Left lung (tissue), 4 donors: ENCODE measurements at regions not wholly inside any gene's neighbourhood (a gene's known extent, or its start where the extent isn't known, plus 50 kb on each side); places are given as distances from the start of the nearest gene placed in this dataset.

Source experiments
- ATAC-seq: fragments of 200-7000 bp; cut with Tn5 transposase; one replicate; pipeline ENCODE4 v1.9.1; 2020; ENCODE audit warnings: moderate library complexity
- DNase-seq, 4 donors: peaks; one replicate each; pipeline ENCODE4 v3.0.0-alpha.2; 2013 to 2020
- H3K27ac ChIP-seq, 2 donors: fragments of 200-600 bp; sonication (generic) in 1 of 2; one replicate each; pipeline versions ENCODE4 v1.5.0 to v1.8.0; 2020 to 2021
- H3K27me3 ChIP-seq, 2 donors: fragments of 200-600 bp; sonication (generic) in 1 of 2; one replicate each; pipeline versions ENCODE4 v1.5.0 to v1.8.0; 2020 to 2021
- H3K36me3 ChIP-seq, 2 donors: fragments of 200-600 bp; sonication (generic) in 1 of 2; one replicate each; pipeline versions ENCODE4 v1.5.0 to v1.8.0; 2020 to 2021
- H3K4me1 ChIP-seq, 2 donors: fragments of 200-600 bp; one replicate each; pipeline ENCODE4 v1.8.0; 2021
- H3K4me3 ChIP-seq, 2 donors: fragments of 200-600 bp; sonication (generic) in 1 of 2; one replicate each; pipeline versions ENCODE4 v1.5.0 to v1.8.0; 2020 to 2021; ENCODE audit warnings: mild to moderate bottlenecking in 1 of 2
- H3K9me3 ChIP-seq, 2 donors: fragments of 200-600 bp; sonication (generic) in 1 of 2; one replicate each; pipeline versions ENCODE4 v1.5.0 to v1.8.0; 2020 to 2021
- intact Hi-C, 2 donors: fragments of 100-400 bp; cut with DNase I; formaldehyde crosslinking; loops; one replicate each; pipeline versions ENCODE4 v1.11.2 to v1.14.2; 2022
- TF ChIP-seq, protein P1 (sequence below), 2 donors: fragments of 200-600 bp; sonication (generic) in 1 of 2; IDR thresholded peaks; one replicate each; pipeline versions ENCODE4 v1.5.0 to v1.8.0; 2021; ENCODE audit warnings: antibody characterized with exemption in 2 of 2
- donor health status: DM: no; HTN: yes; CAD: no.
- donor health status: DM: no; HTN: no; CAD: no.

DNA sequence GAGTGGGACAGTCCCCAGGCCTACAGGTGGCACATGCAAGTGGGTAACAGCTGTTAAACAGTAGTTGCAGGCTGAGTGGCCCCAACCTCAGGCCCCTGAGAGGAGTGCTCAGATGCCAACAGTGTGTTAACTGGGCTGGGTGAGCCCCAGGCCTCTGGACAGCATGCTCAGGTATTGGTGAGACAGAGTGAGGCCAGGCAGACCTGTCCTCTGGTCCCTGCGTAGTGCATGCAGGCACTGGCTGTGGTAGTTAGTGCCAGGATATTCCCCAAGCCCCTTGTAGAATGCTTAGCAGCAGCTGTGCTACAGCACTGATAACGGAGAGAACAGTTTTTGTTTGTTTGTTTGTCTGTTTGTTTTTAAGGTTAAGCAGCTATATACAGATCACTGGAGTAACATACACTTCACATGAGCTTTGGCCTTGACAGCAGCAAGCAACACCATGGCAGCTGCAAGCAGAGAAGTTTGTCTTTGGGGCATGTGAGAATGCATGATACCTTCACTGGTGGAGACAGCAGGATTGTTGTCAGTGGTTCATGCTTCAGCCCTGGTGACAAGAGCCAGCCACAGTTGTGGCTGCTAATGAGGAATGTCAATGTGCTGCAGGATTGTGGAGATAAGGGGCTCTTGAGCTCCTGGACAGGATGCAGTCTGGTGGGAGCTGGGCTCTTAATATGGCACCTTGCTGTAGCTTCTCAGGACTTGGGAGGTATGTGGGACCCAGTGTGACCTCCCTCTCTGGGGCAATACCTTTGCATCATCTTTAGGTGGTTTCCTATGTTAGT, 614.4 kb downstream of the CDH11 start:
- TF ChIP-seq, protein P1, sequence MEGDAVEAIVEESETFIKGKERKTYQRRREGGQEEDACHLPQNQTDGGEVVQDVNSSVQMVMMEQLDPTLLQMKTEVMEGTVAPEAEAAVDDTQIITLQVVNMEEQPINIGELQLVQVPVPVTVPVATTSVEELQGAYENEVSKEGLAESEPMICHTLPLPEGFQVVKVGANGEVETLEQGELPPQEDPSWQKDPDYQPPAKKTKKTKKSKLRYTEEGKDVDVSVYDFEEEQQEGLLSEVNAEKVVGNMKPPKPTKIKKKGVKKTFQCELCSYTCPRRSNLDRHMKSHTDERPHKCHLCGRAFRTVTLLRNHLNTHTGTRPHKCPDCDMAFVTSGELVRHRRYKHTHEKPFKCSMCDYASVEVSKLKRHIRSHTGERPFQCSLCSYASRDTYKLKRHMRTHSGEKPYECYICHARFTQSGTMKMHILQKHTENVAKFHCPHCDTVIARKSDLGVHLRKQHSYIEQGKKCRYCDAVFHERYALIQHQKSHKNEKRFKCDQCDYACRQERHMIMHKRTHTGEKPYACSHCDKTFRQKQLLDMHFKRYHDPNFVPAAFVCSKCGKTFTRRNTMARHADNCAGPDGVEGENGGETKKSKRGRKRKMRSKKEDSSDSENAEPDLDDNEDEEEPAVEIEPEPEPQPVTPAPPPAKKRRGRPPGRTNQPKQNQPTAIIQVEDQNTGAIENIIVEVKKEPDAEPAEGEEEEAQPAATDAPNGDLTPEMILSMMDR (IDR thresholded peaks at IDR 0.05): no peak
- Histone ChIP-seq H3K4me1 (no peaks in the 10 kb centered on the region), H3K27ac (no peak overlapping the region), H3K27me3 (no peaks in the 10 kb centered on the region), H3K36me3 (no peaks in the 10 kb centered on the region), H3K9me3 (peaks cover 0 to 6% of the 10 kb centered on the region in 2 donors), H3K4me3 (no peak overlapping the region)
- DNase-seq (peak in 1 of 4 donors; percentile 19), ATAC-seq (no peak)
- intact Hi-C loops: no loop called here

DNA sequence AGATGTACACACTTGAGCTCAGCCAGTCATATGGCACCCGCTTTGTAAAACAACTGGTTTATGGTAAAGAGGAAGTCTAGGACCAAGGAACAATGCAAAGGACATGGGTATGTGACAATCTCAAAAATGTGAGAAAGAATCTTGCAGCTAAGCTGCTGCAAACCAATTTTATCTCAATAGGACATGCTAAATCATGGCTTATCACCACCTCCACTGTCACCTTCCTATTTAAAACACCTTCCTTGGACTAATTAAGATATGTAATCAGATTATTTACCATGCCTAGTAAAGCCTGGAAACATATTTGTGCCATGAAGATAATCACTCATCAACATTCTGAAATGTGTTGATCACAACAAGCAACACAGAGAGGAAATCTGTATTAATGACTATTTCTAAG, 622.7 kb downstream of the CDH11 start:
- no peak overlapping the region for H3K4me3 ChIP-seq
- intact Hi-C loops: no loop called here
- no peaks in the 10 kb centered on the region for H3K27me3 ChIP-seq
- ATAC-seq (no peak), DNase-seq (no peak)
- no peak overlapping the region for H3K27ac ChIP-seq
- TF ChIP-seq, protein P1 (IDR thresholded peaks at IDR 0.05): no peak
- H3K4me1 ChIP-seq: no peaks in the 10 kb centered on the region
- no peaks in the 10 kb centered on the region for H3K36me3 ChIP-seq
- no peaks in the 10 kb centered on the region for H3K9me3 ChIP-seq

DNA sequence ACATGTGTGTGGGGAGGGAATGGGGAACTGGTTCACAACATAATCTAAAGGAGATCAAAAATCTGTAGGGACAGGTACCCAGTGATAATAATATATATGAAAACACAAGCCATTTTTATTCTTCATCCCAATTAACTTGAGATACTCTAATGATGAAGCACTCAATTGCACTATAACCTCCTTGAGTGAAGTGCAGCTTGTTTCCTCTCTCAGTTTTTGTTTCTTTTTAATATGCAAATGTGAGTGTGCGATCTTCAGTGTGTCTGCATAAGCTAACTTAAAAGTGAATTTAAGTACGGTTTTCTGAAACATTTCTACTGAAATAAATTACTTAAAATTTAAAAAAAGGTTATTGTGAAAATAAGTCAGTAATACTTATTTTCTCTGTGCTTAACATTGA, 623.5 kb downstream of the CDH11 start:
- H3K4me3 ChIP-seq: no peak overlapping the region
- DNase-seq: no peak
- no peaks in the 10 kb centered on the region for H3K27me3 ChIP-seq
- H3K36me3 ChIP-seq: no peaks in the 10 kb centered on the region
- no peaks in the 10 kb centered on the region for H3K4me1 ChIP-seq
- TF ChIP-seq, protein P1 (IDR thresholded peaks at IDR 0.05): no peak
- intact Hi-C loops: no loop called here
- no peak for ATAC-seq
- no peak overlapping the region for H3K27ac ChIP-seq
- no peaks in the 10 kb centered on the region for H3K9me3 ChIP-seq

DNA sequence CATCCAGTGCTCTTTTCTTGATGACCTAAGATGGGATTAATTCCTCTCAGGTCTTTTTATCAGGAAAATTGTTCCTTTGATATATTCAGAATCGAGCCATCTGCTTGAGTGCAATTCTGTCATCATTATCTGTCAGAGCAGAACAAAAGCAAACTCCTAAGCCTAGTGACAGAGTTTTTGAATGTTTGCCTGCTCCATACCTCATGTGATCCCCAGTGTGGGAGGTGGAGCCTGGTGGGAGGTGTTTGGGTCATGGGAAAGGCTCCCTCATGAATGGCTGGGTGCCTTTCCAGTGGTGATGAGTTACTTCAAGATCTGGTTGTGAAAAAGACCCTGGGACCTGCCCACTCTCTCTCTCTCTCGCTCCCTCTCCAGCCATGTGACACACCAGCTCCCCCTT, 628.2 kb downstream of the CDH11 start:
- no peak for DNase-seq
- Histone ChIP-seq H3K36me3 (no peaks in the 10 kb centered on the region), H3K4me3 (no peak overlapping the region), H3K27ac (no peak overlapping the region), H3K4me1 (no peaks in the 10 kb centered on the region), H3K9me3 (no peaks in the 10 kb centered on the region), H3K27me3 (no peaks in the 10 kb centered on the region)
- no peak for ATAC-seq
- TF ChIP-seq, protein P1 (IDR thresholded peaks at IDR 0.05): no peak
- intact Hi-C loops: no loop called here

DNA sequence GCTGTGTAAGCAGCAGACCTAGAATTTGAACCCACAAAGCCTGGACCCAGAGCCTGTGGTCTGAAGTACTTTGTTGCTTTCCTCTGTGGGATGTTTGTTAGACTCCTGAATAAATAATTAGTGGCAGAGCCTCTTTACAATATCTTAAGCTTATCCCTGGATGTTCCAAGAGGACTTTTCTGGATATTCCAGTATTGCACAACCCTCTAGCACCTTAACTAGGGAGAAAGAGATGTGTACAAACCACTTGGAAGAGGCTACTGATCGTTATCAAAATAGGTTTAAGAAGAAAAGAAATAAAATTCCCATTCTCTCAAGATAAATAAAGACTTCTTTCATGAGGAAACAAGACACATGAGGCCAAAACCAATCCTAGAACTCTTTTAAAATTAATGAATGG, 632.4 kb downstream of the CDH11 start:
- Histone ChIP-seq H3K4me3 (no peak overlapping the region), H3K9me3 (no peaks in the 10 kb centered on the region), H3K27ac (no peak overlapping the region), H3K4me1 (no peaks in the 10 kb centered on the region), H3K36me3 (no peaks in the 10 kb centered on the region), H3K27me3 (no peaks in the 10 kb centered on the region)
- no peak for DNase-seq
- peak; percentile 46 for ATAC-seq
- TF ChIP-seq, protein P1 (IDR thresholded peaks at IDR 0.05): no peak
- intact Hi-C loops: no loop called here
